ENCODE measurements at regions not wholly inside any gene's neighbourhood (a gene's known extent, or its start where the extent isn't known, plus 50 kb on each side); places are given as distances from the start of the nearest gene placed in this dataset.

DNA sequence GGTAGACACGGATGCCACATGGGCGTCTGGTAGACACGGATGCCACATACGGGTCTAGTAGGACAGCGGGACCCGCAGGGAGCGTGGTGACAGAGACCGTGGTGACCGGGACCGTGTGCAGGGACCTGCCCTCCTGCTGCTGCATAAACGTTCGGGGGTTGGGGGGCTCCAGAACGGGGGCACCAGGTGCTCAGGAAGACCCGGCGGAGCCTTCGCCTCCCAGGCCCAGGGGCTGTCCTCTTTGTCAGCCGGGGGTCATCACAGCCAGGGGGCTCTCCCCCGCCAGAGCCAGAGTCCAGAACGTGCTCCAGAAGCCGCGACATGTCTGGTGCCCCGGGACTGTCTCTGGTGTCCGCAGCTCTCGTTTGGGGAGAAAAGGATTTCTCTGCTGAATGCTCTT lies 69.2 kb upstream of the ADGRA1 start:
- Histone ChIP-seq H3K4me2 (no peak overlapping the region), H3K27ac (no peak overlapping the region), H3K4me3 (no peak overlapping the region), H3K4me1 (no peaks in the 10 kb centered on the region), H3K9me3 (no peaks in the 10 kb centered on the region)
- no peak for ATAC-seq
- ChIA-PET POLR2A (no interaction called here), CTCF (no interaction called here)
- TF ChIP-seq FOSB (CRISPR knock-in tag; IDR thresholded peaks at IDR 0.05) (no peak), MAZ (IDR thresholded peaks at IDR 0.05; ENCODE audit: borderline replicate concordance, low read depth, low read length) (no peak), RFX5 (IDR thresholded peaks at IDR 0.05) (no peak), HOXB5 (CRISPR knock-in tag; IDR thresholded peaks at IDR 0.05) (no peak), CHD2 (IDR thresholded peaks at IDR 0.05; ENCODE audit: low read length, partially characterized antibody) (no peak), SMC3 (IDR thresholded peaks at IDR 0.05) (no peak), JUNB (IDR thresholded peaks at IDR 0.05) (no peak), KDM1A (IDR thresholded peaks at IDR 0.05; ENCODE audit: low read depth) (no peak), HOXA7 (CRISPR knock-in tag; IDR thresholded peaks at IDR 0.05) (no peak), POLR2A (IDR thresholded peaks at IDR 0.05; ENCODE audit: low read length) (no peak), FOSL2 (IDR thresholded peaks at IDR 0.05) (no peak), FOSL2 (CRISPR knock-in tag; IDR thresholded peaks at IDR 0.05) (no peak), CHD4 (IDR thresholded peaks at IDR 0.05; ENCODE audit: borderline replicate concordance) (no peak), RARB (CRISPR knock-in tag; IDR thresholded peaks at IDR 0.05) (no peak), HOXB13 (CRISPR knock-in tag; IDR thresholded peaks at IDR 0.05; ENCODE audit: low read depth) (no peak), ZNF302 (CRISPR knock-in tag; IDR thresholded peaks at IDR 0.05) (no peak)
- TF ChIP-seq, protein P1, sequence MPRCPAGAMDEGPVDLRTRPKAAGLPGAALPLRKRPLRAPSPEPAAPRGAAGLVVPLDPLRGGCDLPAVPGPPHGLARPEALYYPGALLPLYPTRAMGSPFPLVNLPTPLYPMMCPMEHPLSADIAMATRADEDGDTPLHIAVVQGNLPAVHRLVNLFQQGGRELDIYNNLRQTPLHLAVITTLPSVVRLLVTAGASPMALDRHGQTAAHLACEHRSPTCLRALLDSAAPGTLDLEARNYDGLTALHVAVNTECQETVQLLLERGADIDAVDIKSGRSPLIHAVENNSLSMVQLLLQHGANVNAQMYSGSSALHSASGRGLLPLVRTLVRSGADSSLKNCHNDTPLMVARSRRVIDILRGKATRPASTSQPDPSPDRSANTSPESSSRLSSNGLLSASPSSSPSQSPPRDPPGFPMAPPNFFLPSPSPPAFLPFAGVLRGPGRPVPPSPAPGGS (IDR thresholded peaks at IDR 0.05) = no peak
- TF ChIP-seq, protein P2, sequence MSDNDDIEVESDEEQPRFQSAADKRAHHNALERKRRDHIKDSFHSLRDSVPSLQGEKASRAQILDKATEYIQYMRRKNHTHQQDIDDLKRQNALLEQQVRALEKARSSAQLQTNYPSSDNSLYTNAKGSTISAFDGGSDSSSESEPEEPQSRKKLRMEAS (IDR thresholded peaks at IDR 0.05) = no peak
- TF ChIP-seq, protein P3, sequence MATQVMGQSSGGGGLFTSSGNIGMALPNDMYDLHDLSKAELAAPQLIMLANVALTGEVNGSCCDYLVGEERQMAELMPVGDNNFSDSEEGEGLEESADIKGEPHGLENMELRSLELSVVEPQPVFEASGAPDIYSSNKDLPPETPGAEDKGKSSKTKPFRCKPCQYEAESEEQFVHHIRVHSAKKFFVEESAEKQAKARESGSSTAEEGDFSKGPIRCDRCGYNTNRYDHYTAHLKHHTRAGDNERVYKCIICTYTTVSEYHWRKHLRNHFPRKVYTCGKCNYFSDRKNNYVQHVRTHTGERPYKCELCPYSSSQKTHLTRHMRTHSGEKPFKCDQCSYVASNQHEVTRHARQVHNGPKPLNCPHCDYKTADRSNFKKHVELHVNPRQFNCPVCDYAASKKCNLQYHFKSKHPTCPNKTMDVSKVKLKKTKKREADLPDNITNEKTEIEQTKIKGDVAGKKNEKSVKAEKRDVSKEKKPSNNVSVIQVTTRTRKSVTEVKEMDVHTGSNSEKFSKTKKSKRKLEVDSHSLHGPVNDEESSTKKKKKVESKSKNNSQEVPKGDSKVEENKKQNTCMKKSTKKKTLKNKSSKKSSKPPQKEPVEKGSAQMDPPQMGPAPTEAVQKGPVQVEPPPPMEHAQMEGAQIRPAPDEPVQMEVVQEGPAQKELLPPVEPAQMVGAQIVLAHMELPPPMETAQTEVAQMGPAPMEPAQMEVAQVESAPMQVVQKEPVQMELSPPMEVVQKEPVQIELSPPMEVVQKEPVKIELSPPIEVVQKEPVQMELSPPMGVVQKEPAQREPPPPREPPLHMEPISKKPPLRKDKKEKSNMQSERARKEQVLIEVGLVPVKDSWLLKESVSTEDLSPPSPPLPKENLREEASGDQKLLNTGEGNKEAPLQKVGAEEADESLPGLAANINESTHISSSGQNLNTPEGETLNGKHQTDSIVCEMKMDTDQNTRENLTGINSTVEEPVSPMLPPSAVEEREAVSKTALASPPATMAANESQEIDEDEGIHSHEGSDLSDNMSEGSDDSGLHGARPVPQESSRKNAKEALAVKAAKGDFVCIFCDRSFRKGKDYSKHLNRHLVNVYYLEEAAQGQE (IDR thresholded peaks at IDR 0.05) = no peak
- TF ChIP-seq, protein P4, sequence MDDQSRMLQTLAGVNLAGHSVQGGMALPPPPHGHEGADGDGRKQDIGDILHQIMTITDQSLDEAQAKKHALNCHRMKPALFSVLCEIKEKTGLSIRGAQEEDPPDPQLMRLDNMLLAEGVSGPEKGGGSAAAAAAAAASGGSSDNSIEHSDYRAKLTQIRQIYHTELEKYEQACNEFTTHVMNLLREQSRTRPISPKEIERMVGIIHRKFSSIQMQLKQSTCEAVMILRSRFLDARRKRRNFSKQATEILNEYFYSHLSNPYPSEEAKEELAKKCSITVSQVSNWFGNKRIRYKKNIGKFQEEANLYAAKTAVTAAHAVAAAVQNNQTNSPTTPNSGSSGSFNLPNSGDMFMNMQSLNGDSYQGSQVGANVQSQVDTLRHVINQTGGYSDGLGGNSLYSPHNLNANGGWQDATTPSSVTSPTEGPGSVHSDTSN (IDR thresholded peaks at IDR 0.05) = no peak
- TF ChIP-seq, protein P5, sequence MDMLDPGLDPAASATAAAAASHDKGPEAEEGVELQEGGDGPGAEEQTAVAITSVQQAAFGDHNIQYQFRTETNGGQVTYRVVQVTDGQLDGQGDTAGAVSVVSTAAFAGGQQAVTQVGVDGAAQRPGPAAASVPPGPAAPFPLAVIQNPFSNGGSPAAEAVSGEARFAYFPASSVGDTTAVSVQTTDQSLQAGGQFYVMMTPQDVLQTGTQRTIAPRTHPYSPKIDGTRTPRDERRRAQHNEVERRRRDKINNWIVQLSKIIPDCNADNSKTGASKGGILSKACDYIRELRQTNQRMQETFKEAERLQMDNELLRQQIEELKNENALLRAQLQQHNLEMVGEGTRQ (IDR thresholded peaks at IDR 0.05) = no peak
- 61% methylated on average over 22 of the region's 24 CpGs for WGBS (ENCODE audit: missing lambda C conversion rate)
- no peak for FAIRE-seq
- DNase-seq (ENCODE audit: low read depth in 1 of 2, low spot score in 1 of 2) = no peak

DNA sequence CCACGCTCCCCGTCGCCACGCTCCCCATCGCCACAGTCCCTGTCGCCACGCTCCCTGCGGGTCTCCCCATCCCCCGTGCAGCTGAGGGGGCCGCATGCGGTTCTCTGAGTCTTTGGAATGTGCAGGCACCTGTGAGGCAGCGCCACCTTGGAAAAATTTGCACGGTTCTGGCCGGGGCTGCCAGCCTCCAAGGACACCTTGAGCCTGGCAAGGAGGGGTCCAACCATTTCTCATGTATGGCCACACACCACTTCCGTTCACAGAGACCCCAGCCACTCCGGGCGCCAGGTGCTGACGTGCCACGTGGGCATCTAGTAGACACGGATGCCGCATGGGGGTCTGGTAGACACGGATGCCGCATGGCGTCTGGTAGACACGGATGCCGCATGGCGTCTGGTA lies 70.5 kb upstream of the ADGRA1 start:
- WGBS (ENCODE audit: missing lambda C conversion rate) = 74% methylated on average over 22 of the region's 27 CpGs
- Histone ChIP-seq H3K27ac (no peak overlapping the region), H3K4me3 (no peak overlapping the region), H3K9me3 (no peaks in the 10 kb centered on the region), H3K4me1 (no peaks in the 10 kb centered on the region), H3K4me2 (no peak overlapping the region)
- CTCF ChIA-PET = no interaction called here
- TF ChIP-seq, protein P6, sequence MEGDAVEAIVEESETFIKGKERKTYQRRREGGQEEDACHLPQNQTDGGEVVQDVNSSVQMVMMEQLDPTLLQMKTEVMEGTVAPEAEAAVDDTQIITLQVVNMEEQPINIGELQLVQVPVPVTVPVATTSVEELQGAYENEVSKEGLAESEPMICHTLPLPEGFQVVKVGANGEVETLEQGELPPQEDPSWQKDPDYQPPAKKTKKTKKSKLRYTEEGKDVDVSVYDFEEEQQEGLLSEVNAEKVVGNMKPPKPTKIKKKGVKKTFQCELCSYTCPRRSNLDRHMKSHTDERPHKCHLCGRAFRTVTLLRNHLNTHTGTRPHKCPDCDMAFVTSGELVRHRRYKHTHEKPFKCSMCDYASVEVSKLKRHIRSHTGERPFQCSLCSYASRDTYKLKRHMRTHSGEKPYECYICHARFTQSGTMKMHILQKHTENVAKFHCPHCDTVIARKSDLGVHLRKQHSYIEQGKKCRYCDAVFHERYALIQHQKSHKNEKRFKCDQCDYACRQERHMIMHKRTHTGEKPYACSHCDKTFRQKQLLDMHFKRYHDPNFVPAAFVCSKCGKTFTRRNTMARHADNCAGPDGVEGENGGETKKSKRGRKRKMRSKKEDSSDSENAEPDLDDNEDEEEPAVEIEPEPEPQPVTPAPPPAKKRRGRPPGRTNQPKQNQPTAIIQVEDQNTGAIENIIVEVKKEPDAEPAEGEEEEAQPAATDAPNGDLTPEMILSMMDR (IDR thresholded peaks at IDR 0.05) = no peak
- TF ChIP-seq POLR2AphosphoS2 (conservative IDR thresholded peaks at IDR 0.05; ENCODE audit: low read length) = no peak
- TF ChIP-seq CHD4 (IDR thresholded peaks at IDR 0.05; ENCODE audit: borderline replicate concordance) = no peak
- no peak for TF ChIP-seq KDM5A (IDR thresholded peaks at IDR 0.05)
- TF ChIP-seq CBX8 (IDR thresholded peaks at IDR 0.05) = no peak
- TF ChIP-seq NR3C1 (IDR thresholded peaks at IDR 0.05) = no peak
- no peak for TF ChIP-seq ZC3H11A (IDR thresholded peaks at IDR 0.05)
- ATAC-seq = no peak
- FAIRE-seq = no peak
- DNase-seq (ENCODE audit: low read depth in 1 of 2, low spot score in 1 of 2) = no peak
- POLR2A ChIA-PET = no interaction called here

All from A549 (cell line).